Right lobe of liver (tissue), 4 donors: ENCODE measurements at regions not wholly inside any gene's neighbourhood (a gene's known extent, or its start where the extent isn't known, plus 50 kb on each side); places are given as distances from the start of the nearest gene placed in this dataset.

Source experiments
- POLR2A ChIP-seq: fragments of 450-650 bp; IDR thresholded peaks from one replicate; pipeline ENCODE4 v1.6.1; 2017; ENCODE audit warnings: antibody characterized with exemption, mild to moderate bottlenecking
- TF ChIP-seq, protein P1 (sequence below), 4 donors: fragments of 200-600 bp in 3 of 4; fragments of 450-650 bp in 1 of 4; IDR thresholded peaks; one replicate each; pipeline versions ENCODE4 v1.5.1 to v1.8.0; 2016 to 2022; ENCODE audit warnings: antibody characterized with exemption in 4 of 4, mild to moderate bottlenecking in 2 of 4
- donor health status: DM: no; HTN: no; CAD: no.
- donor health status: DM: no; HTN: no; CAD: no.
- donor health status: DM: no; HTN: yes; CAD: no.

DNA sequence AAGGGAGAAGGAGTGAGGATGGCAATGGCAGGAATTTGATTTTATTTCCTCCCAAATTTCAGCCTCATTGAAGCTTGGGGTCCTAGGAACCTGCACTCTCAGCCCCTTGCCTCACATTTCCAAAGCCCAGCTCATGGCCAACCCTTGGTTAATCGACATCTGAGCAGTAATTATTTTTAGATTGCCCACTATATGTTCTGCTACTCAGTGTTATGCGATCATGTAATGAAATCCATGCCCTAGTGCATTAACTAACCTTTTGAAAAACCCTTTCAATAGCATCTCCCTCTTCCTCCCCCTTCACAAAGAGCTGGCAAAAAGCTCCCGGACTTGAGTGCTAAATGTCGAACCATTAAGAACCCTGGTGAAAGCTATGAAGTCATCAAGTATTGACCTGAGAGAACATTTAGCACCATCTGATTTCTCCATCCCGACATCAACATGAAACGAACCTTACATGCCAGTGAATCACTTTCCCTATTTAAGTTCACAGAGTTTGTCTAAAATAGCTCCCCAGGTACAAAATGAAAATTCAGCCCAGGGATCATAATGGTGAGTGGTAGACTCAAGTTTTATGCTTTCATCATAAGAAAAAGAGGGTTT, 59.2 kb upstream of the RPS6KA3 start:
- TF ChIP-seq, protein P1, sequence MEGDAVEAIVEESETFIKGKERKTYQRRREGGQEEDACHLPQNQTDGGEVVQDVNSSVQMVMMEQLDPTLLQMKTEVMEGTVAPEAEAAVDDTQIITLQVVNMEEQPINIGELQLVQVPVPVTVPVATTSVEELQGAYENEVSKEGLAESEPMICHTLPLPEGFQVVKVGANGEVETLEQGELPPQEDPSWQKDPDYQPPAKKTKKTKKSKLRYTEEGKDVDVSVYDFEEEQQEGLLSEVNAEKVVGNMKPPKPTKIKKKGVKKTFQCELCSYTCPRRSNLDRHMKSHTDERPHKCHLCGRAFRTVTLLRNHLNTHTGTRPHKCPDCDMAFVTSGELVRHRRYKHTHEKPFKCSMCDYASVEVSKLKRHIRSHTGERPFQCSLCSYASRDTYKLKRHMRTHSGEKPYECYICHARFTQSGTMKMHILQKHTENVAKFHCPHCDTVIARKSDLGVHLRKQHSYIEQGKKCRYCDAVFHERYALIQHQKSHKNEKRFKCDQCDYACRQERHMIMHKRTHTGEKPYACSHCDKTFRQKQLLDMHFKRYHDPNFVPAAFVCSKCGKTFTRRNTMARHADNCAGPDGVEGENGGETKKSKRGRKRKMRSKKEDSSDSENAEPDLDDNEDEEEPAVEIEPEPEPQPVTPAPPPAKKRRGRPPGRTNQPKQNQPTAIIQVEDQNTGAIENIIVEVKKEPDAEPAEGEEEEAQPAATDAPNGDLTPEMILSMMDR (IDR thresholded peaks at IDR 0.05) = no peak
- no peak for TF ChIP-seq POLR2A
